H9 (cell line): ENCODE measurements at regions not wholly inside any gene's neighbourhood (a gene's known extent, or its start where the extent isn't known, plus 50 kb on each side); places are given as distances from the start of the nearest gene placed in this dataset.

Source experiments
- DNase-seq: peaks from one replicate; pipeline ENCODE4 v3.0.0-alpha.2; 2017
- H2AFZ ChIP-seq: one replicate; pipeline ENCODE4 v1.6.1; 2013; ENCODE audit warnings: mild to moderate bottlenecking, low read length, control low read depth, moderate library complexity
- H2AK5ac ChIP-seq: 2 replicates; pipeline ENCODE4 v1.6.1; 2013; ENCODE audit warnings: low read length, control low read depth, mixed read lengths; ENCODE audit not compliant: insufficient read length
- H2BK120ac ChIP-seq: one replicate; pipeline ENCODE4 v1.6.1; 2013; ENCODE audit warnings: low read depth, mild to moderate bottlenecking, low read length, control low read depth, inconsistent platforms; ENCODE audit not compliant: poor library complexity, severe bottlenecking
- H2BK12ac ChIP-seq: 2 replicates; pipeline ENCODE4 v1.6.1; 2013; ENCODE audit warnings: low read length, control low read depth, mixed read lengths, low read depth; ENCODE audit not compliant: insufficient read length
- H2BK15ac ChIP-seq: 2 replicates; pipeline ENCODE4 v1.6.1; 2013; ENCODE audit warnings: low read depth, low read length, control low read depth
- H2BK20ac ChIP-seq: one replicate; pipeline ENCODE4 v1.6.1; 2013; ENCODE audit warnings: low read depth, mild to moderate bottlenecking, low read length, control low read depth, inconsistent platforms; ENCODE audit not compliant: poor library complexity, severe bottlenecking
- H2BK5ac ChIP-seq: 2 replicates; pipeline ENCODE4 v1.6.1; 2013; ENCODE audit warnings: low read length, control low read depth, mixed read lengths; ENCODE audit not compliant: insufficient read length
- H3K14ac ChIP-seq: 2 replicates; pipeline ENCODE4 v1.6.1; 2013; ENCODE audit warnings: low read length, control low read depth; ENCODE audit not compliant: insufficient read depth
- H3K18ac ChIP-seq: 2 replicates; pipeline ENCODE4 v1.6.1; 2013; ENCODE audit warnings: low read depth, mild to moderate bottlenecking, mixed read lengths, low read length, control low read depth; ENCODE audit not compliant: insufficient read length
- H3K23ac ChIP-seq: 2 replicates; pipeline ENCODE4 v1.6.1; 2013; ENCODE audit warnings: low read length, control low read depth, mixed read lengths, low read depth; ENCODE audit not compliant: insufficient read length
- H3K23me2 ChIP-seq: 2 replicates; pipeline ENCODE4 v1.6.1; 2013; ENCODE audit warnings: low read depth, mild to moderate bottlenecking, mixed read lengths, low read length, control low read depth; ENCODE audit not compliant: insufficient read length, poor library complexity, severe bottlenecking
- H3K27ac ChIP-seq: 2 replicates; pipeline ENCODE4 v1.5.1; 2013; ENCODE audit warnings: low read length, control low read depth, mixed read lengths, low read depth; ENCODE audit not compliant: insufficient read length
- H3K27me3 ChIP-seq: 2 replicates; pipeline ENCODE4 v1.6.1; 2013; ENCODE audit warnings: low read length, control low read depth, inconsistent platforms; ENCODE audit not compliant: insufficient read depth
- H3K4ac ChIP-seq: 2 replicates; pipeline ENCODE4 v1.6.1; 2013; ENCODE audit warnings: low read depth, mild to moderate bottlenecking, control low read depth, inconsistent platforms, low read length, moderate library complexity
- H3K4me1 ChIP-seq: 2 replicates; pipeline ENCODE4 v1.6.1; 2013; ENCODE audit warnings: low read length, control low read depth, inconsistent platforms; ENCODE audit not compliant: insufficient read depth
- H3K4me2 ChIP-seq: 2 replicates; pipeline ENCODE4 v1.6.1; 2013; ENCODE audit warnings: low read length, control low read depth, mixed read lengths; ENCODE audit not compliant: insufficient read length, insufficient read depth
- H3K56ac ChIP-seq: 2 replicates; pipeline ENCODE4 v1.6.1; 2013; ENCODE audit warnings: low read depth, mild to moderate bottlenecking, mixed read lengths, low read length, control low read depth; ENCODE audit not compliant: insufficient read length
- H3K79me1 ChIP-seq: 2 replicates; pipeline ENCODE4 v1.6.1; 2013; ENCODE audit warnings: low read depth, mild to moderate bottlenecking, moderate library complexity, low read length, control low read depth, inconsistent platforms; ENCODE audit not compliant: insufficient read depth, poor library complexity, severe bottlenecking
- H3K79me2 ChIP-seq: 2 replicates; pipeline ENCODE4 v1.6.1; 2013; ENCODE audit warnings: low read length, control low read depth, inconsistent platforms; ENCODE audit not compliant: insufficient read depth
- H3K9ac ChIP-seq: 2 replicates; pipeline ENCODE4 v1.6.1; 2013; ENCODE audit warnings: low read length, control low read depth, mixed read lengths; ENCODE audit not compliant: insufficient read length; ENCODE audit errors: extremely low read depth
- H3K9me3 ChIP-seq: one replicate; pipeline ENCODE4 v1.6.1; 2013; ENCODE audit warnings: low read depth, low read length, inconsistent platforms; ENCODE audit not compliant: control insufficient read depth
- H3T11ph ChIP-seq: one replicate; pipeline ENCODE4 v1.6.1; 2013; ENCODE audit warnings: mild to moderate bottlenecking, low read length, control low read depth, inconsistent platforms
- H4K20me1 ChIP-seq: one replicate; pipeline ENCODE4 v1.6.1; 2013; ENCODE audit not compliant: control insufficient read depth, insufficient read length, insufficient read depth
- H4K5ac ChIP-seq: 2 replicates; pipeline ENCODE4 v1.6.1; 2013; ENCODE audit warnings: low read depth, mild to moderate bottlenecking, mixed read lengths, low read length, control low read depth; ENCODE audit not compliant: insufficient read length
- H4K8ac ChIP-seq: replicated peaks from 2 replicates; pipeline ENCODE4 v1.6.1; 2013; ENCODE audit warnings: low read length, control low read depth, mixed read lengths, low read depth; ENCODE audit not compliant: insufficient read length
- H4K91ac ChIP-seq: 2 replicates; pipeline ENCODE4 v1.6.1; 2013; ENCODE audit warnings: low read depth, mild to moderate bottlenecking, moderate library complexity, mixed read lengths, low read length, control low read depth; ENCODE audit not compliant: insufficient read length
- H3K27ac Mint-ChIP-seq, 3 experiments: 2 replicates in 2 of 3; 3 replicates in 1 of 3; pipeline ENCODE4 v1.8.0; 2020 to 2021; ENCODE audit warnings: mixed read lengths in 3 of 3, mild to moderate bottlenecking in 1 of 3, moderate library complexity in 1 of 3
- H3K27me3 Mint-ChIP-seq: 2 replicates; pipeline ENCODE4 v1.8.0; 2021; ENCODE audit warnings: low read depth, mild to moderate bottlenecking, moderate library complexity, mixed read lengths
- H3K36me3 Mint-ChIP-seq, 3 experiments: 2 replicates in 2 of 3; 3 replicates in 1 of 3; pipeline ENCODE4 v1.8.0; 2020 to 2021; ENCODE audit warnings: low read depth in 3 of 3, mixed read lengths in 3 of 3; ENCODE audit not compliant: insufficient read depth in 1 of 3
- H3K4me1 Mint-ChIP-seq, 2 experiments: 2 replicates each; pipeline ENCODE4 v1.8.0; 2020; ENCODE audit warnings: mixed read lengths in 2 of 2
- H3K4me3 Mint-ChIP-seq, 2 experiments: 2 replicates in 1 of 2; 3 replicates in 1 of 2; pipeline ENCODE4 v1.8.0; 2020 to 2021; ENCODE audit warnings: mild to moderate bottlenecking in 2 of 2, mixed read lengths in 2 of 2, moderate library complexity in 1 of 2
- H3K9me3 Mint-ChIP-seq, 2 experiments: 2 replicates in 1 of 2; 3 replicates in 1 of 2; pipeline ENCODE4 v1.8.0; 2020; ENCODE audit warnings: mild to moderate bottlenecking in 2 of 2, mixed read lengths in 2 of 2, moderate library complexity in 1 of 2
- CTCF ChIP-seq: fragments of 200-600 bp; sonication (generic); conservative IDR thresholded peaks from 3 replicates; pipeline ENCODE4 v1.8.0; 2021; ENCODE audit warnings: antibody characterized with exemption, mild to moderate bottlenecking
- WGBS: extraction: QIAGEN DNeasy Blood & Tissue Kit; methylation state at CpG from one replicate; pipeline ENCODE4 v1.1.7; 2013; ENCODE audit warnings: missing lambda C conversion rate, low lambda C conversion rate, mixed read lengths; ENCODE audit not compliant: insufficient read length; ENCODE audit errors: extremely low coverage; 5-methylcytosine and 5-hydroxymethylcytosine counted together

- Histone ChIP-seq H3K79me1 (no peaks in the 10 kb centered on the region), H2BK15ac (no peak overlapping the region), H3K27ac (no peak overlapping the region), H2BK120ac (no peak overlapping the region), H2AK5ac (no peak overlapping the region), H3K4me2 (no peak overlapping the region), H4K91ac (no peak overlapping the region), H3K18ac (no peak overlapping the region), H3K56ac (no peak overlapping the region), H2AFZ (no peak overlapping the region), H4K8ac (no peak overlapping the region), H3K14ac (no peak overlapping the region), H3K9me3 (no peaks in the 10 kb centered on the region), H3K27me3 (no peaks in the 10 kb centered on the region), H4K5ac (no peak overlapping the region), H3K23me2 (no peaks in the 10 kb centered on the region), H2BK12ac (no peak overlapping the region), H4K20me1 (no peaks in the 10 kb centered on the region), H3K23ac (no peak overlapping the region), H2BK20ac (no peak overlapping the region), H3K4ac (no peak overlapping the region), H3K79me2 (no peaks in the 10 kb centered on the region), H3K4me1 (no peaks in the 10 kb centered on the region), H3T11ph (no peak overlapping the region), H2BK5ac (no peak overlapping the region), H3K9ac (no peak overlapping the region)
- Mint-ChIP-seq H3K27me3 (peaks cover 3% of the 10 kb centered on the region; the same call in 1 of the 2 replicates), H3K4me3 (no peak overlapping the region), H3K4me1 (peaks cover 6 to 9% of the 10 kb centered on the region in 2 experiments; a peak in 3 of 4 replicates), H3K27ac (no peak overlapping the region), H3K36me3 (no peaks in the 10 kb centered on the region), H3K9me3 (no peaks in the 10 kb centered on the region)
- no peak for TF ChIP-seq CTCF
- WGBS = no CpG with 5 or more reads among the region's 7 CpGs
- DNase-seq = no peak
Measured at GRCh38 chr18:37779220-37779619, 213.6 kb upstream of the CELF4 start.
